ENCODE measurements at regions not wholly inside any gene's neighbourhood (a gene's known extent, or its start where the extent isn't known, plus 50 kb on each side); places are given as distances from the start of the nearest gene placed in this dataset.

- Histone ChIP-seq H3K79me2 (ENCODE audit: insufficient read depth, low read length) (no peaks in the 10 kb centered on the region), H3K4me1 (ENCODE audit: control insufficient read depth in 1 of 2, insufficient read depth in 2 of 2, low read length in 2 of 2) (no peaks in the 10 kb centered on the region), H3K9me2 (ENCODE audit: insufficient read depth) (no peaks in the 10 kb centered on the region), H3K27ac (ENCODE audit: low read depth, low read length) (no peak overlapping the region), H3K4me2 (ENCODE audit: low read length) (no peak overlapping the region), H2AFZ (ENCODE audit: low read depth, low read length, poor library complexity, severe bottlenecking) (no peak overlapping the region), H3K9me3 (ENCODE audit: control insufficient read depth in 1 of 2, insufficient read depth in 1 of 2, low read depth in 1 of 2, low read length in 2 of 2) (peaks cover 4 to 17% of the 10 kb centered on the region in 2 experiments; a peak in 3 of 4 replicates), H3K36me3 (ENCODE audit: control insufficient read depth in 1 of 2, insufficient read depth in 2 of 2, low read length in 2 of 2) (no peaks in the 10 kb centered on the region; a peak in 1 of 4 replicates), H3K9ac (ENCODE audit: low read length) (no peak overlapping the region), H4K20me1 (ENCODE audit: insufficient read depth) (no peaks in the 10 kb centered on the region), H3K4me3 (replicated peaks in 1 of 2; ENCODE audit: low read depth in 1 of 2, low read length in 2 of 2) (no peak overlapping the region), H3K27me3 (ENCODE audit: insufficient read depth, low read length) (no peaks in the 10 kb centered on the region)
- no peak for TF ChIP-seq CBX3 (IDR thresholded peaks at IDR 0.05; ENCODE audit: low read depth)
- TF ChIP-seq SRF (IDR thresholded peaks at IDR 0.05; ENCODE audit: low read depth), result no peak
- no peak for TF ChIP-seq RAD21 (IDR thresholded peaks at IDR 0.05; ENCODE audit: low read depth)
- no peak for TF ChIP-seq CEBPB (IDR thresholded peaks at IDR 0.05; ENCODE audit: low read depth)
- no peak for TF ChIP-seq ELF1 (IDR thresholded peaks at IDR 0.05; ENCODE audit: borderline replicate concordance, low read depth)
- no peak for TF ChIP-seq ATF3 (IDR thresholded peaks at IDR 0.05)
- TF ChIP-seq EZH2 (IDR thresholded peaks at IDR 0.05), result no peak
- no peak for TF ChIP-seq ZBTB33 (IDR thresholded peaks at IDR 0.05; ENCODE audit: extremely low read depth, insufficient replicate concordance, low read length)
- TF ChIP-seq JUND (IDR thresholded peaks at IDR 0.05), result no peak
- no peak for TF ChIP-seq POLR2AphosphoS5 (IDR thresholded peaks at IDR 0.05; ENCODE audit: low read depth, low read length)
- no peak for TF ChIP-seq EGR1 (IDR thresholded peaks at IDR 0.05; ENCODE audit: low read depth)
- TF ChIP-seq, protein P1, sequence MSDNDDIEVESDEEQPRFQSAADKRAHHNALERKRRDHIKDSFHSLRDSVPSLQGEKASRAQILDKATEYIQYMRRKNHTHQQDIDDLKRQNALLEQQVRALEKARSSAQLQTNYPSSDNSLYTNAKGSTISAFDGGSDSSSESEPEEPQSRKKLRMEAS (IDR thresholded peaks at IDR 0.05), result no peak
- no peak for TF ChIP-seq ZFX (IDR thresholded peaks at IDR 0.05)
- no peak for TF ChIP-seq SP1 (IDR thresholded peaks at IDR 0.05; ENCODE audit: low read depth)
- no peak for TF ChIP-seq SIN3A (IDR thresholded peaks at IDR 0.05; ENCODE audit: low read depth)
- TF ChIP-seq EZH2phosphoT487 (IDR thresholded peaks at IDR 0.05; ENCODE audit: borderline replicate concordance), result no peak
- no peak for TF ChIP-seq YY1 (IDR thresholded peaks at IDR 0.05; ENCODE audit: extremely low read depth, insufficient replicate concordance, low read depth, low read length)
- ChIA-PET CTCF (no interaction called here), POLR2A (no interaction called here), RAD21 (ENCODE audit: low non-redundant PET in 1 of 2, low total read pairs in 2 of 2, uncharacterized antibody in 2 of 2, unreplicated experiment in 2 of 2) (no interaction called here)
- no peak for ATAC-seq
- intact Hi-C loops (cut with micrococcal nuclease), result no loop called here
- DNase-seq (ENCODE audit: low read depth, low spot score), result no peak
- no TSS peak for BruUV-seq (replicated peaks)
Measured at GRCh38 chr20:52817511-52817910, 154.6 kb upstream of the TSHZ2 start.

All from HCT116 (cell line).